HG03097 (cell line): ENCODE measurements at regions not wholly inside any gene's neighbourhood (a gene's known extent, or its start where the extent isn't known, plus 50 kb on each side); places are given as distances from the start of the nearest gene placed in this dataset.

Source experiments
- ATAC-seq: cut with Tn5 transposase; IDR thresholded peaks from one replicate; pipeline ENCODE4 v1.9.1; 2021; ENCODE audit not compliant: unreplicated experiment, low FRiP score

DNA sequence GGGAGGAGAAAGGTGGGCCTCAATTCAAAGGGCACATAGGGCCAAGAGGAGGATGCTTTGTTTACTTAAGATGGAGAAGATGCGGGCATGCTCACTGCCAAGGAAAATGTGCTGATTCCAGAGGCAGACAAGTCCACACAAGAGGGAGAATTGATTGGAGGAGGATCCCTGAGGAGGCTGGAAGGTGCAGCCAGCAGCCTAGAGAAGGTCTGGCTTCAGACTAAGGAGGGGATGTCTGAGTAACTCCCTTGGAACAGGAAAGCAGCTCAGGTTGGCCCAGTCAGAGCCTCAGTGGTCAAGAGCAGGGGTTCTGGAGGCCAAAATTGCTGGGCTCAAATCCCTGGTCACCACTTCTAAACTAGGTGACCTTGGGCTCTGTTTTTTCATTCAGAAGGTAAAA lies 265.5 kb upstream of the NCKAP5 start:
- no peak for ATAC-seq

DNA sequence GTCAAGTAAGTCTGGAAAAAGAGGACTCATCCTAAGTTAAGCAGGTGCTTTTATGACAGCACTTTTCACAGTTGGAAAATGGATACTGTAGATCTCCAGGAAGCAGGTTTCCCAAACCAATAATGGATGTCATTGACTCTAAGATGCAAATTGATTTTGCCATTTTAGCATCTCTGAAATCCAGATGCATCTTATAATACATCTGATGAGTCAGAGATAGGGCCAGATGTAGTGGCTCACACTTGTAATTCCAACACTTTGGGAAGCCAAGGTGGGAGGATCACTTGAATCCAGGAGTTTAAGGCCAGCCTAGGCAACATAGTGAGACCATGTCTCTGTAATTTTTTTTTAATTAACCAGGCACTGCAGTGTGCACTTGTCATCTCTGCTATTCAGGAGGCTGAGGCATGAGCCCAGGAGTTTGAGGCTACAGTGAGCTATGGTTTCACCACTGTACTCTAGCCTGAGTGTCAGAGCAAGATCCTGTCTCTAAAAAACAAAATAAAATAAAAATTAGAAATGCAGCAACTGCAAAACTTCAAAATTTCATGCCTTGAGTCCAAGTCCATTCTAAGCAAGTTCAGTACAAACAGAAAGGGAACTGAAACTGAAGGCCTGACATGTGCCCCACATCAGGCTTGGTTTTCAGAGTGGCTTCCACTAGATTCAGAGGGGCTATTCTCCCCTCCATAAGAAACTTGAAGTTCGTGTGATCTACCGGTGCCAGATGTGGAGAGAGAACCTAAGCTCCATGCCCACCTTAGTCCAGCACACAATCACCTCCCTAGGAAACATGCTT lies 267.8 kb upstream of the NCKAP5 start:
- ATAC-seq: no peak

DNA sequence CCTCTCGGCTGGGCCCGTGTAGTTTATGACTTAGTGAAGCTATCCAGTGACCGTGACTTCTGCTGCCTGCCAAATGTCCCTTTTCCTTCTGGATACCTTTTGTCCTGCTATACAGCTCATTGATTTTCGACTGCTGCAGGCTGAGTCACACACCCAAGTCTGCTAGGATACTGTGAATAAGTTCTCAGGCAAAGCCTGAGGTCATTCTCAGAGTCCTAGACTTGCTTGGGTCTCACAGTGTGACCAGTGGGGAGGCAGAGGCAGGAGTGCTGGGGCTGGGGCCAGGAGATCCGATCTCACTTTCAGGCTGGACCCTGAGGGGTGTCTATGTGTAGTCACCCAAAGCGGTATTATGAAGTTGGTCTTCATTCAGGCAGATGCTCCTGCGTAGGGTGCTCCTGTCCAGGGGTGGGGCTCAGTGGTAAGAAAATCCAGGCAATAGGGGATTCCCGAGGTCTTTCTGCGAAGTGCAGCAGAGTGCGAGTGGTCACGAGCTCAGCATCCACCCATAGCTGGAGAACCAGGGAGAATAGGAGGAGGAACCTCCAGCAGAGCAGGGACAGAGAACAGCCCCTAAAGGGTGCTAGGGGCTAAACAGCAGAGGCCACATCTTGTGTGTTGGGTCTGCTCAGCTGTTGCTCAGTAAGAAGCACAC lies 268.6 kb upstream of the NCKAP5 start:
- ATAC-seq: no peak

DNA sequence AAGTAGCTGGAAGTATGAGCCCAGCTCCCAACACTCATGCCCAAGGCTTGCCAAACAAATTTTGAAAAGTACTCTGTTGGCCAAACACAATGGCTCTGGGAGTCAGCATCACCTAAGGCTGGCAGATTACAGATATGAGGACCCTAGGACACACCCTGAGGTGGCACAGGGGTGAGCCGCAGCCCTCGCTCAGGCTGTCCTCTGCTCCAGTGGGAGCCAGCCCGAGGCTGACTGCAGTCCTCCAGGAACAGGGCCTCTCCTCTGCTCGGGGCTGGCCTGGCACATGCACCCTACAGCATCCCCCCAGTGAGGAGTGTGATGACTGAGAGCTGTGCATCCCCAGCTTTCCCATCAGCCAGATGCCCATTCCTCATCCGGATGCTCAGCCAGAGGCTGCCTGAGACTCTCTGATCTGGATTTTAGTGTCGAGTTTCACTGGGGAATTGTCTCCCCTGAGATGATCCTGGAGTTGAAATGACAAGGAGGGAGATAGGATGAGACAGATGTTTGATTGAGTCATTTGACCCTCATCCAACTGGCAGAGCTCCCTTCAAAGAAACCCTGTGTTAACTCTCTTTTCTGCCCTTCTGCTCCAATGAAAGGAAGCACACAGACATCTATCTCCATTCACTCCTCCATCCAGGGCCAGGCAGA lies 269.3 kb upstream of the NCKAP5 start:
- ATAC-seq: no peak

DNA sequence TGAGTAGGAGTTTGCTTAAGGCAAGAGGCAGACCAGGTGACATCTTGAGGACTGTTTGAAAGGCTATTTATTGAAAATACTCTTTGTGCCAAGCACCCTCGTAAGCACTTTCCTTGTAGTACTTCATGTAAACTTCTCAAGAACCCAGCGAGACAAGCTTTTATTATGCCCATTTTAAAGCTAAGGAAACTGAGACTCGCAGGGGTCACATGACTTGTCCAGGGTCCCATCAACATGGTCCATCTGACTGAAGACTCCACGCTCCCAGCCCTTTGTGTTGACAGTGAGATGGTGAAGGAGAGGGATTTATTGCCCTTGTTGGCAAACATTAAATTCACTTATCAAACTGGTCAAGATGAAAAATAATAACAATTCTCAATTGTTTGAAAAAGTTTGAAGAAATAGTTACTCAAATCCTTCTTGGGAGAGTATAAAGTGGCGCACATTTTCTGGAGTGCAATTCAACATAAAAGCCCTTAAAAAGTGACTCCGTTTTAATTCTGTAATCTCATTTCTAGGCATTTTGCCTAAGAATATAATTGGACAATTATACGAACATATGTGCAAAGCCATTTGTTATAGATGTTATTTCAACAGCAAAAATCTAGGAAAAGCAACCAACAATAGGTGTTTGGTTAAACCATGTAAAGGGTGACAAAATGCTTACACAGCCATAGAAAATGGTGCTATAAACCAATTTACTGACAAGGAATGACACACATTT lies 270.5 kb upstream of the NCKAP5 start:
- no peak for ATAC-seq

DNA sequence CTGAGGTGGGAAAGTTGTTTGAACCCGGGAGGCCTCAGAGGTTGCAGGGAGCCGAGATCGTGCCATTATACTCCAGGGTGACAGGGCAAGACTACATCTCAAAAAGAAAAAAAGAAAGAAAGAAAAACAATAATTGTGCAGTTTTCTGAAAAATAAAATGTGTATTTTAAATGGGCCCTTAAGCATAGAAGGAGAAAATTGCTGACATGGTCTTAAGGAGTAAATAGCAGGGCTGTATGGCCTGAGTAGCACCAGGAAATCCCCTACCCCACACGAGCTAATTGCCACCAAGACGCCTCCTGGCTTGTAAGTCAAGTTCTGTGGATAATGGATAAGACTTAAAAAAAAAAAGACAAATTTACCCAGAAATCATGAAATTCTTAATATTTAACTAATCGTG lies 271.4 kb upstream of the NCKAP5 start:
- no peak for ATAC-seq

DNA sequence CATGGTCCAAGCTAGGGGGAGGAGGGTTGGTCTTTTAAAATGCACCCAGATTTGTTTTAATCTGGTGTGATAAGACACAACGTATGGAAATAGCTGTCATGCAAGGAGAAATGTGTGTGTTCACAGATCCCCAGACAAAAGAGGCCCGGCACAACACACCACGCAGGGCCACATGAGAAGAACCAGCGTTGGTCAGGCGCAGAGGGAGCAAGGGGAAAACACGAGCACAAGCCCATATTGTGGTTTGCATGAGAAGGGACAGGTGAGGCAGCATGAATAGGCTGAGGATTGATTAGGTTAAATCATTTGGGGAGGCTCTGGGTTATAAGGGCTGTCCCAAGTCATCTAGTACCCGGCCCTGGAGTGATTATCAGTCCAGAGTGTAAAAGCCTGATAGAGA lies 272.5 kb upstream of the NCKAP5 start:
- no peak for ATAC-seq

DNA sequence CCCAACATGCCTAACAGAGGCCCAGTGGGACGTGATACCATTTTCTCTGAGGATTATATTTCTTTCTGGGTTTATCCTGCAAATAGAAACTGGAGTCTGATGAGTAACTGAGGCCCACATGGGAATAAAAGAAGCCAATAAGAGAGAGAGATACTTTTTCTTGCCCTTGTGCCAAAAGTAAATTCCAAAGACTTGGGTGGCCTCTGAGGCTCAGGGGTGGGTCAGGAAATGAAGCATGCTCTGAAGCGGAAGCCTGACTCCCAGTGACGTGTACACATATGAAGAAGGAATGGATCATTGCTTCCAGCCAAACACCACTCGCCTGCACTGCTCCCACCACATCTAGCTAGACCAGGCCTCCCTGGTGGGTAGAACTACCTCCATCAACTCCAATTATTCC lies 273.6 kb upstream of the NCKAP5 start:
- no peak for ATAC-seq

DNA sequence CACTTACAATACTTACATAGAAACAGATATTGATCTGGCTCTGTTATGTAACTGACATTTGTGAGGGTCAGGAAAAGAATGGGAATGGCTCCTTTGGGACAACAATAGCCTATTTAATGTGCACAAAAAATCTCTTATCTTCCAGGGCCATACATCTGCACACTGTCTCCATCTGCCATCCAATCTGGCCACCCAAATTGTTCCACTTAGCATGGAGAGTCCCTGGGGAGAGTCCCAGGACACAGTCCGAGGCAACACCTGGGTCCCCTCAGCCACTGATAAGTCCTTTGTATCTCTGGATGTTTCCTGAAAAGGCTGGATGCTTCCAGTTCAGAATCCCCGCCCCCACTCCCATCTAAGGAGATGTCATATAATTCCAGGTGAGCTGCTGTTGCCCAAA lies 274.2 kb upstream of the NCKAP5 start:
- ATAC-seq: no peak

DNA sequence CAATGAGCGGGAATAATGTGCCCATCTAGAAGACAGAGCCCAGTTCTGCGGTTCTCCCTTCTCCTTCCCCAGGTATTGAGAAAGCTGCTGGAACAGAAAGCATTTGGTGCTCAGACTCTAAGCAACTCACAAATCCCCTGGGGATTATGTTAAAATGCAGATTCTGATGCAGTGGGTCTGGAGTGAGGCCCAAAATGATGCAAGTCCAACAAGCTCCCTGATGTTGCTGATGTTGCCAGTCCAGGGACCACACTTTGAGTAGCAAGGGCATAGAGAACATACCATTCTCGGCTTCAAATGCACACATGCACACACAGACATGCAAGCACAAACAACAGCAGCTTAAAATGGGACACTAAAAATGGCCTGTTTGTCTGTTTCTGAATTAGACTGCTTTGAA lies 274.8 kb upstream of the NCKAP5 start:
- no peak for ATAC-seq

DNA sequence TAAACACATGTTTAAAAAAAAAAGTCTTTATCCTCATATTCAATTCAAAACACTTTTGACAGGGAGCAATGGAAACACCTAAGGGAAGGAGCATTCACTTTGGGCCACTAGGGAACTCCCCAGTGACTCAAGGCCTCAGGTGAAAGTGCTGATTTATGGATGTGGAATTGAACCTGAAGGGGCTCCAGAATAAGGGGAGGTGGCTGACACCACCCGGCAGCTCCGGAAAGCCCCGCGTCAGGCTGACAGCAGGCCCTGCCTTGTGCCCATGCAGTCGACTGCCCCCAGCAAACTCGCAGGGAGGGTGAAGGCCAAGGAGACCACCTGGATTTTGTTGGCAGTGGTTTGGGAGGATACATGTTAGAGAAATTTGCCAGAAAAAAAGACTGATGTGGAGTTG lies 275.3 kb upstream of the NCKAP5 start:
- no peak for ATAC-seq

DNA sequence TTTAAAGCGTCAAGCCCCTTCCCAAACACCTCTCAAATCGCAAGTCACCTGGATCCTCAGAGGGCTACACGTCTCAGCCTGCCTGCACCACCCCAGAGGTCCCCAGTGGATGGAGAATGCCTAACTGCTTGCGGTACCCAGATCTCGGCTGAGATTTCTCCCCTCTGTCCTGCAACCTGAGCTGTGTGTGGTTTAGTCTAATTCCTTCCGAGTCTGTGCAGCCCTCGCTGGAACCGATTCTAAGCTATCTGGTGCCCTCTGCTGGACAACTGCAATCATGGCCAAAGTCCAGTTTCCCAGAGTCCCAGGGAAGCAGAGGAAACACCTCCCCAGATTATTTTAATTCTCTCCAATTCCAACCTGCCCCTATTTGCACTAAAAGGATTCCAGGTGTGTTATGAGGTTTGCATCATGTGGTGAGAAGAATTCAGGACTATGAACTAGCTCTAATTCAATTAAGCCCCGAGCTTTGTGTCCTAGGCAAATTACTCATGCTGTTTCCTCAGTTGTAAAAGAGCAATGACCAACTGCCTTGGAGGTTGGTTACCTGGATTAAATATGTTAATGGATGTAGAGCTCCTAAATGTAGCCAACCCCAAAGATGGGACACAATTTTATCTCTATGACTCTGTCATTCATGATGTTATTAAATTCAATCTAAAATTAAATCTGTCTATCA lies 276.1 kb upstream of the NCKAP5 start:
- ATAC-seq: no peak

DNA sequence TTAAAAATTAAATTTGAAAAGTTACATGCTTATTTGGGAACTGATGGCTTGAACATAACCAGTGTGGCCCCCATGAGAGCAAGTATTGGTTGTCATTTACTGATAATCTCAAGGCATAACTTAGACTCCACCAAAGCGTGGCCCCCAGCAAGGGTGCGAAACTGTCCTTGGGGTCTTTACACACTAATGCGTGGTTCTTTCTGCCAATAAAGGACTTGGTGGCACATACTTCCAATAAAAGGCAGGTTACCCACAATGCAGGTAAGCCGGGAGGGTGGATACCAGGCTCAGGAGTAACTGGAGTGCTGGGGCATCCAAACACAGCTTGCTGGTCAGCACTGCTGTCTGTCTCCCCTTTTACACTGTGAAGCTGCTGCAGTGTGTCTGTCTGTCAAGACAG lies 278.2 kb upstream of the NCKAP5 start:
- no peak for ATAC-seq

DNA sequence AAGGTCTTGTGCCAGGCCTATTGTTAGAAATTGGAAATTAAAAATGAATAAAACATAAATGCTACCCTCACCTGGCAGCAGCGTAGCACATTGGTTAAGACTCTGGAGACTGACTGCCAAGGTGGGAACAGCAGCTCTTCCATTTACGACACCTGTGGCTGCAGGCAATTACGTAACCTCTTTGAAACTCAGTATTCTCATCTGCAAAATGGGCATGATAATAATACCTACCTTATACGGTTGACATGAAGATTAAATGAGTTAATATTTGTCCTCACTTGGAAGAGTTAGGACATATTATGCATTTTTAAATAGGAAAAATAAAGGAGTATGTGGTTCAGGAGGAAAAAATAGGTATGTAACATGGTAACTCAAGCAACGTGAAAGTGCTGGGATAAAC lies 279.3 kb upstream of the NCKAP5 start:
- ATAC-seq: no peak

DNA sequence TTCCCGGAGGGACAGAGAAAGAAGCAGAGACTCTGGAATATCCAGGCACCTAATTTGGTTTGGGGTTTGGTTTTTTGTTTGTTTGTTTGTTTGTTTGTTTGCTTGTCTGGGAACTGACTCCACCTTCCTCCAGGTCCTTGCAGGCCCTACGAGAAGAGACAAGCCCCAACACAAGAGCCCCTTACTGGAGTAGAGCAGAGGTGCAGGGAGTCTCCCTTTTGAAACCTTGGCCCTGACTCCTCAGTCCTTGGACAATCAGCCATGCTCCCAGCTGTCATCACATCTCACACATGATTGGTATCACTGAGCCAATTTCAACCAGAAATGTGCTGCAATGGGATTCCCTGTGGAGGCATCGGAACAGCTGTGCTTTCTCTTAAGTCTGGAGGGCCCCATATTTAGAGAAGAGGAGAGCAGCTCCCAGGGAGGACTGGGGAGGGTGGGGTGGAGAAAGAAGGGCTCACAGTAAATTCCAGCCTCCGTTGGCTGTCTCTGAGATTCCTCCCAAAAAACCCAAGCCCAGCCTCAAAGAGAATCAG lies 279.9 kb upstream of the NCKAP5 start:
- no peak for ATAC-seq

DNA sequence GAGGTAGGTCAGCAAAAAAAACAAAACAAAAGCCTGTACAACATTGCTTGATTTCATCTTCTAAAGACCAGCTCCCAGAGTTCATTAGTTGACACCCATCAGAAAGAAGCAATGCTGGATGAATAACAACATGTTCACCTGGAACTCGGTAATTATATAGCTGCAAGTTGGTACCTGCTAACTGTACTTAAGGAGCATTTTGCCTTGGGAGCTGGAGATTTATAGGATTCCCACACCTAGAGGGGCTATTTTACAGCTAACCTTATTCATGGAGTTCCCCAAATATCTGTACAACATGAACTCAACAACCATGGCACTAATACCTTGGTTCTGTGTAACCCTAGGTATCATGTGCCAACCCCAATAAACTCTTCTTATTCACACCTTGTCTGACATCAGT lies 281.1 kb upstream of the NCKAP5 start:
- no peak for ATAC-seq

DNA sequence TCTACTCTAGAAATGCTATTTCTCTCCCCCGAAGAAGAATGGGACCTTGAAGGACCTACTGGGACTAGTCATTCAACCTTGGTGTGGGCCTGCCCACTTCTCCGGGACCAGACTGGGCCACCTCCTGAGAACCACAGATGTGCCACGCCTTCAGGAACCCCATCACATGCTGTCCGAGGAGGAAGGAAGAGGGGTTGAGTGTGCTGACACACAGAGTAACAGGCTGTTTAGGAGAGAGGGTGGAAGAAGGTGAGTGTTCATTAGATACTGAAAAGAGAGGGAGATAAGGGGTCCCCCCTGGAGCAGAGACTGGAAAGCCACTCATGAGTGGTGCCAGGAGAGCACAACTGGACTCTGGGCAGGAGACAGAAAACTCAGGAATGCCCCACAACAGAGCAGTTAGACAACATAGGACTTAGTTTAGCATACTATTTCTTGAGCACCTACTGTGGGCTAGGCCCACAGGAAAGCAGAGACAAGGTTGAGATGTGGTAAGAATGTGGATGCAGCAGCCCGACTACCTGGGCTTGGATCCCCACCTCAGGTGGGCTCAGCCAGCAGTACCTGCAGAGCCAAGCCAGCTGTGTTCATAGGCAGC lies 286.4 kb upstream of the NCKAP5 start:
- ATAC-seq: no peak

DNA sequence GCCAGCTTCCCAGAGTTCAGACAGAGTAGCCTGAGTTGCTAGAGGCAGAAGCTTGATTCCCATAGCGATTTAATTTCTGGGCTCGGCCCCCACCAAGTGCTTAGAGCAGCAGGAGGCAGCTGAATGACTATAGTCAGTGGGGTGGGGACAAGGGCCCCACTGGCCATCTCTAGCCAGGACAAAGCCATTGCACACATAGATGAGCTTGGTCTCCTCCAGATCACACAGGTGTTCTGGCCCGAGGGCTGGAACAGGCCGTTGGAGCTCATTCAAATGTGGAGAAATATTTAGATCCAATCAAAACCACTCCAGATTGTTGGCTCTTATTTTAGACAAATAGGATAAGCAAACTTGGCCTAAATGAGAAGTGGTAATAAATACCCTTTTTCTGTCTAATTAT lies 287.3 kb upstream of the NCKAP5 start:
- ATAC-seq: no peak

DNA sequence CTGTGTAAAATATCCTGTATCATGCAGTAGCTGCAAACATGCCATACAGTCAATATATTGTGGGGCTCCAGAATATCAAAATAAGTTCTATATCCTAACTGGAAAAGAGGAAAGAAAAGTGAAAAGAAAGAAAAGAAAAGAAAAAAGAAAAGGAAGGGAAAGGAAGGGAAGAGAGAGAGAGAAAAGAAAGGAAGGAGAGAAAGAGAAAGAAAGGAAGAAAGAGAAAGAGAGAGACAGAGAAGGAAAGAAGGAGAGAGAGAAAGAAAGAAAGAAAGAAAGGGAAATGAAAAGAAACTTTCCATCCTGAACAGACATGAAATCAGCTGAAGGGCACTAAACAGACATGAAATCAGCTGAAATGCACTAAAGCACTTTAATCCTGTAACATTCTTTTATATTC lies 288.4 kb upstream of the NCKAP5 start:
- ATAC-seq: no peak

DNA sequence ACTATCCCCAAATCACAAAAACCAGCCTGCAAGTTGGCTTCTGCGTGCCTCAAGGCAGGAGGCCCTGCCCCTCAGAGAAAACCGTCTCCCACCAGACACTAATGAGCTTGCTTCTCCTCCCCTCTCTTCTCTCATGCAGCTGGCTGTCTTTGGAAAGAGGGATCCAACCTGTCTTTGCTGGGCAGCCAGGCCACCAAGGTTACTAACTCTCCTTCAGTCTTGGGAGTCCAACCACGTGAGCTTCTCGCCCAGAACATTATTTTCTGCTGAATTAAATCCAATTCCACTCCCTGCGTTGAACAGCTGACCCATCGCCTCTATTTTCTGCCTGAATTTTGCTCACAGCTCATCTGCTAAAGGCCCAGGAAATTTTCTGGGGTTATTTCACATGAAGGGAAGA lies 291.3 kb upstream of the NCKAP5 start:
- no peak for ATAC-seq
